Spleen (tissue), 7 donors: ENCODE measurements at regions not wholly inside any gene's neighbourhood (a gene's known extent, or its start where the extent isn't known, plus 50 kb on each side); places are given as distances from the start of the nearest gene placed in this dataset.
"Not testable (repeated sequence)": the region's sequence is repeated elsewhere in the genome, so short reads cannot be mapped to it uniquely, and the experiment has no call there.

Experiments
- CTCF ChIP-seq, 11 experiments: fragments of 200-600 bp in 7 of 11; fragments of 450-650 bp in 4 of 11; sonication (generic) in 4 of 11; IDR thresholded peaks in 8 of 11; conservative IDR thresholded peaks in 3 of 11; 1 replicate in 7 of 11; 2 replicates in 4 of 11; pipeline versions ENCODE4 v1.4.0 to v1.8.0; 2016 to 2021; ENCODE audit warnings: antibody characterized with exemption in 11 of 11, inconsistent platforms in 4 of 11, mild to moderate bottlenecking in 1 of 11
- POLR2AphosphoS5 ChIP-seq, 3 donors: sonication (generic); formaldehyde crosslinking; IDR thresholded peaks; one replicate each; pipeline ENCODE4 v1.5.1; 2017; ENCODE audit warnings: antibody characterized with exemption in 3 of 3
- donor health status: DM: no; HTN: no; CAD: no; lungs with moderate emphysema.
- donor health status: DM: no; HTN: no; CAD: no.
- donor health status: DM: no; HTN: no; CAD: no.

- TF ChIP-seq CTCF (IDR thresholded peaks at IDR 0.05 in 8 of 11, conservative IDR thresholded peaks at IDR 0.05 in 3 of 11) = not testable (repeated sequence)
- TF ChIP-seq POLR2AphosphoS5 (IDR thresholded peaks at IDR 0.05) = peak; percentile 46 to 73 (median 58)
Measured at GRCh38 chr9:62897411-62898225, 1707.8 kb downstream of the SPATA31A7 start.
